ENCODE measurements at regions not wholly inside any gene's neighbourhood (a gene's known extent, or its start where the extent isn't known, plus 50 kb on each side); places are given as distances from the start of the nearest gene placed in this dataset.

- DNase-seq (ENCODE audit: low read depth, low spot score): no peak
- TF ChIP-seq YY1 (IDR thresholded peaks at IDR 0.05; ENCODE audit: insufficient read depth, insufficient read length) (no peak), ZNF274 (IDR thresholded peaks at IDR 0.05; ENCODE audit: low read depth, low read length) (no peak), SUZ12 (IDR thresholded peaks at IDR 0.05; ENCODE audit: extremely low read depth, insufficient read depth, insufficient read length) (no peak)
- Histone ChIP-seq H3K4me3 (ENCODE audit: insufficient read length, low read depth) (no peak overlapping the region), H3K27me3 (ENCODE audit: insufficient read depth, insufficient read length) (no peaks in the 10 kb centered on the region), H3K36me3 (ENCODE audit: insufficient read depth, insufficient read length, low read length) (no peaks in the 10 kb centered on the region), H3K9ac (ENCODE audit: insufficient read length, low read depth) (no peak overlapping the region), H3K9me3 (ENCODE audit: insufficient read depth, low read length) (no peaks in the 10 kb centered on the region), H3K4me1 (ENCODE audit: insufficient read depth, insufficient read length) (no peaks in the 10 kb centered on the region)
Observed at GRCh38 chr14:28407031-28407825, 359.4 kb upstream of the FOXG1 start.

DNA sequence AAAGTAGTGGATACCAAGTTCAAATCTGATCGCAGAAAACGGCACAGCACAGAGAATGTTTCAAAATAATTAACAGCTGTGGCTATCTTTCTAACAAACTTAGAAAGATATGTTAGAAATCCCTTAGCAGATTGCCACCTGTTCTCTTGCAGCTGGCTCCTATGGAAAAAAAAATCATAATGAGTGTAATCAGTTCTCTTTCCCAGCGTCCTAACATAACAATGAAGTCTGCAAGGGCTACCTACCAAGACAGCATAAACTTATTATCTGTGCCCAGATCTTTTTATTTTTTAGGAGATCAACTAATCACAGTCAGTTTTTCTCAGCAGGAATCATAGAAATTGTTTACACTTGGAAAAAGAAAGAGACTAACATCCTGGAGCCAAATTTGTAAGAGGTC is 358.6 kb upstream of the FOXG1 start:
- H3K9ac ChIP-seq (ENCODE audit: insufficient read length, low read depth): no peak overlapping the region
- H3K27me3 ChIP-seq (ENCODE audit: insufficient read depth, insufficient read length): no peaks in the 10 kb centered on the region
- no peaks in the 10 kb centered on the region for H3K4me1 ChIP-seq (ENCODE audit: insufficient read depth, insufficient read length)
- H3K9me3 ChIP-seq (ENCODE audit: insufficient read depth, low read length): no peaks in the 10 kb centered on the region
- DNase-seq (ENCODE audit: low read depth, low spot score): no peak
- H3K4me3 ChIP-seq (ENCODE audit: insufficient read length, low read depth): no peak overlapping the region
- H3K36me3 ChIP-seq (ENCODE audit: insufficient read depth, insufficient read length, low read length): no peaks in the 10 kb centered on the region
- TF ChIP-seq YY1 (IDR thresholded peaks at IDR 0.05; ENCODE audit: insufficient read depth, insufficient read length) (no peak), SUZ12 (IDR thresholded peaks at IDR 0.05; ENCODE audit: extremely low read depth, insufficient read depth, insufficient read length) (no peak), ZNF274 (IDR thresholded peaks at IDR 0.05; ENCODE audit: low read depth, low read length) (no peak)

DNA sequence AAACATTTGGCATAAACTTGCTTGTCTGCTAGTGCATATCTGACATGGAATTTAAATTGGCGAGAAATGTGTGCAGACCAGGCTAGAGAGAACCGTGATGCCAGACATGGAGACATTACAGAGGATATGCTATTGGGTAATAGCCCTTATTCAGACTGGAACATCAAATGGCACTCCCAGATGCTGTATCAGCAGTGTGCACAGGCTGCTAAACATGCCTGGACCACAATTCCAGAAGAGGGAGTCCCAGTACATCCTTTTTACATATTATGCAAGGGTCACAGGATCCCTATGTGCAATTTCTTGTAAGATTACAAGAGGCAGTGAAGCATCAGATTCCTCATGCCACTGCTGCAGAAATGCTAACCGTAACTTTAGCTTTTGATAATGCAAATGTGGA is 354.5 kb upstream of the FOXG1 start:
- H3K4me1 ChIP-seq (ENCODE audit: insufficient read depth, insufficient read length): no peaks in the 10 kb centered on the region
- TF ChIP-seq YY1 (IDR thresholded peaks at IDR 0.05; ENCODE audit: insufficient read depth, insufficient read length): no peak
- no peak for TF ChIP-seq SUZ12 (IDR thresholded peaks at IDR 0.05; ENCODE audit: extremely low read depth, insufficient read depth, insufficient read length)
- no peak for TF ChIP-seq ZNF274 (IDR thresholded peaks at IDR 0.05; ENCODE audit: low read depth, low read length)
- H3K9ac ChIP-seq (ENCODE audit: insufficient read length, low read depth): no peak overlapping the region
- no peaks in the 10 kb centered on the region for H3K36me3 ChIP-seq (ENCODE audit: insufficient read depth, insufficient read length, low read length)
- H3K4me3 ChIP-seq (ENCODE audit: insufficient read length, low read depth): no peak overlapping the region
- no peaks in the 10 kb centered on the region for H3K9me3 ChIP-seq (ENCODE audit: insufficient read depth, low read length)
- no peak for DNase-seq (ENCODE audit: low read depth, low spot score)
- H3K27me3 ChIP-seq (ENCODE audit: insufficient read depth, insufficient read length): no peaks in the 10 kb centered on the region

- Histone ChIP-seq H3K9ac (ENCODE audit: insufficient read length, low read depth) (no peak overlapping the region), H3K4me1 (ENCODE audit: insufficient read depth, insufficient read length) (no peaks in the 10 kb centered on the region), H3K9me3 (ENCODE audit: insufficient read depth, low read length) (no peaks in the 10 kb centered on the region), H3K4me3 (ENCODE audit: insufficient read length, low read depth) (no peak overlapping the region), H3K27me3 (ENCODE audit: insufficient read depth, insufficient read length) (no peaks in the 10 kb centered on the region), H3K36me3 (ENCODE audit: insufficient read depth, insufficient read length, low read length) (no peaks in the 10 kb centered on the region)
- no peak for DNase-seq (ENCODE audit: low read depth, low spot score)
- TF ChIP-seq YY1 (IDR thresholded peaks at IDR 0.05; ENCODE audit: insufficient read depth, insufficient read length) (no peak), ZNF274 (IDR thresholded peaks at IDR 0.05; ENCODE audit: low read depth, low read length) (no peak), SUZ12 (IDR thresholded peaks at IDR 0.05; ENCODE audit: extremely low read depth, insufficient read depth, insufficient read length) (no peak)
Observed at GRCh38 chr14:28426960-28427359, 339.6 kb upstream of the FOXG1 start.

DNA sequence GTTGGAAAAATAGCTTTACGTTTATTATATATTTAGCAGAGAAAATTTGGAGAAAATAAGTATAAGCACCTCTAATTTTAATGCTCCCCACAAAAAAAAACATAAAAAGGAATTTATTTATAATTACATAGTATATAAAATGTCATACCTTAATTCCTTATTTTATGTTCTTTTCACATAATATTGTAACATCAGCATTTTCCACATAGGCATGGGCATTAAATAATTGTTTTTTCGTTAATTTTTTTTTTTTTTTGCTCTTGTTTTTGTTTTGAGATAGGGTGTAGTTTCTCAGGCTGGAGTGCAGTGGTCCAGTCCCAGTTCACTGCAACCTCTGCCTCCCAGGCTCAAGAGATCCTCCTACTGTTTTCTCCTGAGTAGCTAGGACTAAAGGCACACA is 329.8 kb upstream of the FOXG1 start:
- DNase-seq (ENCODE audit: low read depth, low spot score): no peak
- no peaks in the 10 kb centered on the region for H3K36me3 ChIP-seq (ENCODE audit: insufficient read depth, insufficient read length, low read length)
- no peaks in the 10 kb centered on the region for H3K9me3 ChIP-seq (ENCODE audit: insufficient read depth, low read length)
- H3K4me3 ChIP-seq (ENCODE audit: insufficient read length, low read depth): no peak overlapping the region
- no peaks in the 10 kb centered on the region for H3K4me1 ChIP-seq (ENCODE audit: insufficient read depth, insufficient read length)
- TF ChIP-seq ZNF274 (IDR thresholded peaks at IDR 0.05; ENCODE audit: low read depth, low read length) (no peak), YY1 (IDR thresholded peaks at IDR 0.05; ENCODE audit: insufficient read depth, insufficient read length) (no peak), SUZ12 (IDR thresholded peaks at IDR 0.05; ENCODE audit: extremely low read depth, insufficient read depth, insufficient read length) (no peak)
- no peaks in the 10 kb centered on the region for H3K27me3 ChIP-seq (ENCODE audit: insufficient read depth, insufficient read length)
- no peak overlapping the region for H3K9ac ChIP-seq (ENCODE audit: insufficient read length, low read depth)

GRCh38 chr14:28461389-28461788 is 305.2 kb upstream of the FOXG1 start:
- no peak for DNase-seq (ENCODE audit: low read depth, low spot score)
- no peaks in the 10 kb centered on the region for H3K4me1 ChIP-seq (ENCODE audit: insufficient read depth, insufficient read length)
- peaks cover 11% of the 10 kb centered on the region for H3K9me3 ChIP-seq (ENCODE audit: insufficient read depth, low read length)
- H3K27me3 ChIP-seq (ENCODE audit: insufficient read depth, insufficient read length): no peaks in the 10 kb centered on the region
- no peak for TF ChIP-seq SUZ12 (IDR thresholded peaks at IDR 0.05; ENCODE audit: extremely low read depth, insufficient read depth, insufficient read length)
- TF ChIP-seq ZNF274 (IDR thresholded peaks at IDR 0.05; ENCODE audit: low read depth, low read length): no peak
- TF ChIP-seq YY1 (IDR thresholded peaks at IDR 0.05; ENCODE audit: insufficient read depth, insufficient read length): no peak
- no peak overlapping the region for H3K9ac ChIP-seq (ENCODE audit: insufficient read length, low read depth)
- no peaks in the 10 kb centered on the region for H3K36me3 ChIP-seq (ENCODE audit: insufficient read depth, insufficient read length, low read length)
- no peak overlapping the region for H3K4me3 ChIP-seq (ENCODE audit: insufficient read length, low read depth)

DNA sequence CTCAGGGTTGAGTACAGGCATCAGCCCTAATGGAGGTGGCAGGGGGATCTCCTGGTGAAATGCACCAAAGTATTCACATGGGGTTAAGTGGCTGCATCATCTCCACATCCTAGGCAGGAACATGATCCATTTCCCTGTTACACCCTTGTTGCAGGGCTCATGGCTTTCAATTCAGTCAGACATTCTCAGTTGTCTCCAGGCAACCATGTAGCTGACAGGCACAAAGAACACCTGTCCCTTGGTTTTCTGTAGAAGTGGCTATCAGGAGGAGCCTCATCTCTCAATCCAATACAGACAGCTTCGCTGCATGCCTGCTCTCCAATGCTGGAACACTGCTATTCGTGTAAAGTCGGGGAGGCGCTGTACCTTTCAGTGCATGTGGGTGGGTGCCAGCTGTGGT is 299.0 kb upstream of the FOXG1 start:
- DNase-seq (ENCODE audit: low read depth, low spot score): no peak
- H3K27me3 ChIP-seq (ENCODE audit: insufficient read depth, insufficient read length): no peaks in the 10 kb centered on the region
- TF ChIP-seq SUZ12 (IDR thresholded peaks at IDR 0.05; ENCODE audit: extremely low read depth, insufficient read depth, insufficient read length) (no peak), YY1 (IDR thresholded peaks at IDR 0.05; ENCODE audit: insufficient read depth, insufficient read length) (no peak), ZNF274 (IDR thresholded peaks at IDR 0.05; ENCODE audit: low read depth, low read length) (no peak)

More for the DNA sequence above, 299.0 kb upstream of the FOXG1 start:
- no peaks in the 10 kb centered on the region for H3K4me1 ChIP-seq (ENCODE audit: insufficient read depth, insufficient read length)
- H3K4me3 ChIP-seq (ENCODE audit: insufficient read length, low read depth): no peak overlapping the region
- peaks cover 20% of the 10 kb centered on the region for H3K9me3 ChIP-seq (ENCODE audit: insufficient read depth, low read length)
- no peak overlapping the region for H3K9ac ChIP-seq (ENCODE audit: insufficient read length, low read depth)
- H3K36me3 ChIP-seq (ENCODE audit: insufficient read depth, insufficient read length, low read length): no peaks in the 10 kb centered on the region
